Panc1 (cell line): ENCODE measurements at regions not wholly inside any gene's neighbourhood (a gene's known extent, or its start where the extent isn't known, plus 50 kb on each side); places are given as distances from the start of the nearest gene placed in this dataset.

Experiments used
- CTCF ChIP-seq: fragments of 450-650 bp; IDR thresholded peaks from 2 replicates; pipeline ENCODE4 v1.5.1; 2017; ENCODE audit warnings: mild to moderate bottlenecking
- POLR2AphosphoS5 ChIP-seq: IDR thresholded peaks from 2 replicates; pipeline ENCODE4 v1.6.1; 2012; ENCODE audit warnings: mild to moderate bottlenecking, low read depth, low read length, moderate library complexity
- REST ChIP-seq, 2 experiments: IDR thresholded peaks; 2 replicates each; pipeline ENCODE4 v1.6.1; 2011 to 2012; ENCODE audit warnings: low read depth in 2 of 2, control low read depth in 1 of 2, low read length in 1 of 2, mild to moderate bottlenecking in 1 of 2, moderate library complexity in 1 of 2; ENCODE audit not compliant: insufficient read depth in 1 of 2

- no peak for TF ChIP-seq CTCF
- TF ChIP-seq REST (IDR thresholded peaks at IDR 0.05; ENCODE audit: insufficient read depth in 1 of 2, low read depth in 2 of 2, low read length in 1 of 2) = no peak
- TF ChIP-seq POLR2AphosphoS5 = no peak
These were observed 86.3 kb upstream of the TOX3 start for GRCh38 chr16:52633230-52633629.
